GM19452 (cell line): ENCODE measurements at regions not wholly inside any gene's neighbourhood (a gene's known extent, or its start where the extent isn't known, plus 50 kb on each side); places are given as distances from the start of the nearest gene placed in this dataset.

Experiments
- ATAC-seq: cut with Tn5 transposase; IDR thresholded peaks from one replicate; pipeline ENCODE4 v1.9.1; 2021; ENCODE audit not compliant: unreplicated experiment

DNA sequence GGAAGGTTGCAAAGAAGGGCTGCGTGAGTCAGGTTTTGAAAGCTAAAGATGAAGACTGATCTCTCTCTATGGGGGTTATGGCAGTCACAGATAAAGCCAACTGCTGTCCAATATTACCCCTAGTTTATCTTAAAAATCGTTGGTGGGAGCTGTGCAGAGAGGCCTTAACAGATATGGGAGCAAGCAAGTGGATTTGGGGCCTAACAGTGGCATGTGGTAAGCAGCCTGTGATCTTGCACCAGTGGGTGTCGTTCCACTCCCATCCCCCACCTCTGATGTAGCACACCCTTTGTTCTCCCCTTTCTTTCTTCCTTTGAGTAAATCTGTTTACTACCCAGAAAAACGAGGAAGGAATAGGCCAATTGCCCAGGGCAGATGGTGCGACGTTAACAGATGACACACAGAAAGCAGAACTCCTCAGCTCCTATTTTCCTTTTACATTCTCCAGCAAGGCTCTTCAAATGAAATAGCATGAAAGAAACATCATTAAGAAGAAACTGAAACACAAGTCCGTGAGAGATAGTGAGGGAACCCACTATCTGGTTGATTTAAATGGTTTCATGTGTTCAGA is 274.1 kb upstream of the CITED2 start:
- no peak for ATAC-seq

DNA sequence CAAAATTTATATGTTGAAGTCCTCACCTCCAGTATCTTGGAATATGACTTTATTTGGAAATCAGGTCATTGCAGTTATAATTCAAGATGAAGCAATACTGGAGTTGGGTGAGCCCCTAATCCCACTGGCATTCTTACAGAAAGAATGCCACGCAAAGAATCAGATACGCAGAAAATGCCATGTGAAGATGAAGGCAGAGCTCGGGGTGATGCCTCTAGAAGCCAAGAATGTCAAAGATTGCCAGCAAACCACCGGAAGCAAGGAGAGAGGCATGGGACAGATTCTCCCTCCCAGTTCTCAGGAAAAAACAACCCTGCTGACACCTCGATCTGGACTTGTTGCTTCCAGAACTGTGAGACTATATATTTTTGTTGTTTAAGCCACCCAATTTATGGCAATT is 273.4 kb upstream of the CITED2 start:
- ATAC-seq = no peak

DNA sequence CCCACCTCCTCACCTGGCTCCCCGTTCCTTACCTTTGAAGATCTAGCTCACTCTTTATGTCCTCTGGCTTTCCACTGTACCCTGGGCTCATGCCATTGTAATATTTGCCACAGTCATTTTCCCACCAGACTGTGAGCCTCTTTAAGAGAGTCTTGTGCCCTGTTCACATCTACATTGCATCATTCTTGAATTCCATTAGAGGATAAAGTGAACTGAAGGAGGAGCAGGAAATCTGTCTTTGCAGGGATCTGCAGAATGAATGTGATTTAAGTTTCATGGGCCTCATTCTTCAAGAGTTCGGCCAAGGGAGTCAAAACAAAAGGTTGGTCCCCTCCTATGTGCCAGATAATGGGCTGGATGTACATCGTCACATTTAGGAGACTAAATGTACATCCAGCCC is 272.6 kb upstream of the CITED2 start:
- no peak for ATAC-seq

DNA sequence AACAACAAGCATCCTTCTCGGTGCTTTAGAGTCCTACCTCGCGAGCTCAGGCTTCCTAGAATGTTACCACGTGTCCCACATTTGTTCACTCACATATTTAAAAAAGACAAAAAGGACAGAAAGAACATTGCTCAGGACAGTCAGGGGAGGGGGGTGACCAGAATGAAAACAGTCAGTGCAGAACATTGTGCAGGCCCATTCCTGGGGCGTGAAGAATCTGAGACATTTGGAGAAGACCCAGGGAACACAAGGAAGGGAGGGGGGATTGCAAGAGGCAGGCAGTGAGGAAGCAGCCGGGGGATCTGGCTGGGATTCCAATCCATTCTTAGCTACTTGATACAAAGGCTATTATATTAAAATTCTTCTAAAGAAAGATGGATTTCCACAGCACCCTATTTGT is 270.4 kb upstream of the CITED2 start:
- no peak for ATAC-seq

DNA sequence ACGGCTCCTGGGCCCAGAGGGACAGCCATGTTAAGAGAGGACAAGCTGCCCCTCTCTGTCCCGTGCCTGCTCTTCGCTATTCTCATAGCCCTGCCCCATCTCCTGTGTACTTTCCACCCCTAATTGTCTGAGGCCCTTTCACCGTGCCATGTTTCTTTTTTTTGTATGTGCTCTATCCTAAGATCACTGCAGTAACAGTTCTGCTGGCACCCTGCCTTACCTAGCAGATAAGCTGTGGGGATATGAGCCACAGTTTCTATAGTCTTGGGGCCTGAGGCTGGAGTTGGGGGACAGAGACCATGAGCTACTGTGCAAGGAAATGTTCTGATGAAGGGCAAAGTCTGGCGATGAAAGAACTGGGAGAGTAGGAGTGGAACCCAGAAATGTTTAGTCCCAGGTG is 269.5 kb upstream of the CITED2 start:
- ATAC-seq = no peak

DNA sequence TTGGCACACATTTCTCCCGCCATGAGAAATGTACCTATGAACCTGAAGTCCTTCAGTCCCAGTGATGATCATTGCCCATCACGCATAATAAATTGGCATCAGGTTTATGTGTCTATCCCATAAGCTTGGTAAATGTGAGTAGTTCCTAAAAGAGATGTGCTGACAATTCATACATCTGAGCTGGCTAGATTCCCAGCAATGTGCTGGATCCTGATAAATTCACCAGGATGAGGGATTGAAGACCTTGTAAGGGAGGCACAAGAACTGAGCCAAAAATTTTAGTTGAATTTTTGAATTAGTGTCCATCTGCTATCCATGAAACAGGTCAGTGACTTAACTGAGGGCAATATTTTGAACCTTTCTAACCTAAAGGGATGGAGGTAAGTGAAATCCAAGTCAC is 267.9 kb upstream of the CITED2 start:
- ATAC-seq = no peak

DNA sequence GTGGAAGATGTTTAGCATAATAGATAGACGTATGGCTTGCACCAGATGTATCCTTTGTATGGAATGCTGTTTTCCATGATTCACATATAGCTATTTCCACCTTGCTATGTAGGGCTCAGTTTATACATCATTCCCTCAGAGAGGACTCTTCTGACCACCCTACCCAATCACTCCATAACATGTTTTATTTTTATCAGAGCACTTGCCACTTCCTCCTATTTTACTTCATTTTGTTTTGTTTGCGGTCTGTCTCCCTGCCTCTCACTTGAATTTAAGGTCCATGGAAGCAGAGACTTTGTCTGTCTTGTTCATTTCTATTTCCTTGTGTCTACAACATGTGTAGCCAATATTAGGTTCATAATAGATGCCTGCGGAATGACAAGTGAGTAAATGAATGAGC is 266.9 kb upstream of the CITED2 start:
- no peak for ATAC-seq

DNA sequence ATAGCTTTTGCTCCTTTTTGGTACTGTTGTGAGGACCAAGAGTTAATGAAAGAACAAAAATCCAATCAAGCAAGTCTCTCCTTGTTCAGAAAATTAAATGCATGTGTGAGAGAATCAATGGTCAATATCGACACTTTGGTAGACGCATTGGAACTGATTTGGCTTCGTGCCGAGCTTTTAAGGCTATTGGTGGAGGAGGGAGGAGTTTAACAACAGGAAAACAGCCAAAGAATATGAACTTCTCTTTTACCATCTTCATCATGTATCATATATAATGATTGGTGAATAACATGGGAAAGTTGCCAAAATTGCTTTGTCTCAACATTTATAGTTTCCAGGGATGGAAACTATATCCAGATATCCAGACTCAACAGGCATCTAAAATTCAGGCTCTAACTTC is 266.5 kb upstream of the CITED2 start:
- ATAC-seq = no peak

DNA sequence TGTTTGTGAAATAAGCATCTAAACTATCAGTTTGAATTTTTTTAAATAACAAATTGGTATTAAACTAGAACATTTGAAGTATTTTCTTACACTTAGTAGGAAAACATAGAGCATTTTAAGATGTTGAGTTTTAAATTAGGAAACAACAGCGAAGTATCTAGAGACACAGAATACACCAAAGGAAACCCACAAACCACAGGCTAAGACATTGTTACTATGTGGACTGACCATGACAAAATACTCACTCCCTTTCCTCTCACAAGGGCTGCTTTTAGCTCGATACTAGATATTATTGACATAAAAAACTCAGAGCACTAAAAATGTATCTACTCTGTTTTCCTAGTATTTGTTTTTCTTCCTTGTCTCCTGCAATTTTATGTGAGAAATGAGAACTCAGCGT is 266.0 kb upstream of the CITED2 start:
- ATAC-seq = peak; percentile 87

DNA sequence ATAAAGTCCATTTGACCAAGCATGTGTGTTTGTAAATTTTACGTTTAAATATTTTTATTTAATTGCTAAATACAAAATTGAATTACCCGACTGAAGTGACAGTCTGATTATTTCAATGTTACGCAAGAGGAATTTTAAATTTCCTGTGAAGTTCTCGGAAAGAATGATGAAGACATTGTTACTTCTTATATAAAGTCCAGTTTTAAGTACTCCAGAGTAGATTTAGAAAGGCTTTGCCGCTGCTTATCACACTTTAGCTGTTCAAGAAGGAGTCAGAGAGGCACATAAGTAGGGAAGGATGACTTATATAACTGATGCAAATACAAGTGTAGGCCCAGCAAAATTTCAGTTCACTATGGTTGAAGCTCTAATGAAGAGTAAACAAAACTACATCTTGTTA is 265.1 kb upstream of the CITED2 start:
- ATAC-seq = no peak

DNA sequence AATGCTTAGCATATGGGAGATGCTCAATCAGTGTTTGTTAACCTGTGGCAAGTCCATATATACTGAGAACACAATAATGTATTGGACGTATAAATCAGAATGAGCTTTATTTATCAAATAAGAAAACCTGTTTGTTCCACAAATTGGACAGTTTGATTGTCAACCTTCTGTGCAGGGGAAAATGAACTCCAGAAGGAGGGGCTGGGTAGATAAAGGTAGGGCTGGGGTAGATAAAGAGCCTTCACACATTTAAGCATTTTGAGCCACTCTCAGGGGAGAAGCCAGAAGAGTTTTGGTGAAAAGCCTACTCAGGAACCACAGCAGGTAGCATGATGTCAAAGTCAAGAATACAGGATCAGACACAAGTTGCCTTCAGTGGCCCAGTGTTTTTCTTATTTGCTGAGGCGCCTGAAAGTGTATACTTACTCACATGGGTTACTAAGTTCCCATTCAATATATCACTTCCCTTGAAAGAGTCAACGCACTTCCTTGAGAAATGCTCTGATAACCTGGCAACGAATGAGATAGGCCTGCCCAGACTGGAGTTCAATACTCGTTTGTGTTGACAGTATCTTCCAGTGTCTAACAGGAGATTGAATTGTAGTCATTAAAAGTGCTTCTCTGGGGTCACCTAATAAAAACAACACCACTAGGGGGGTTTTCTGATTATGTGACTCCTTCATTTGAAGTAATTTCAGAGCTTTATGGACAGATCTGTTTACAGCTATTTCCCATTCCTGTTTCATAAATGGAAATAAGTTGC is 263.9 kb upstream of the CITED2 start:
- no peak for ATAC-seq

DNA sequence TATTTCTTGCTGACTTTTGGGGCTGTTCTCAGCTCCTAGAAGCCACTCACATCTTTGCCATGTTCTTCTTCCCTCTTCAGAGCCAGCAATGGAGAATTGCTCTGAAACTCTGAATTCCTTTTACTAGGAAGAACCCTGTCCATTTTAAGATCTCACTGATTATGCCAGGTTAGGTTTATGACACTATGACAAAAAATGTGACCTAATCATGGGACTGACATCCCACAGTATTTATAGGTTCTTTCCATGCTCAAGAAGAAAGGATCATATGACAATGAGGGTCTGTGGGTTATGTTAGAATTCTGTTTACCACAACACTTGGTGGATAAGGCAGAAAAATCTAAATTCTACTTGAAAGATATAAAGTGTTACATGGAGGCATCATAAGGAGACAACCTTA is 263.3 kb upstream of the CITED2 start:
- no peak for ATAC-seq

DNA sequence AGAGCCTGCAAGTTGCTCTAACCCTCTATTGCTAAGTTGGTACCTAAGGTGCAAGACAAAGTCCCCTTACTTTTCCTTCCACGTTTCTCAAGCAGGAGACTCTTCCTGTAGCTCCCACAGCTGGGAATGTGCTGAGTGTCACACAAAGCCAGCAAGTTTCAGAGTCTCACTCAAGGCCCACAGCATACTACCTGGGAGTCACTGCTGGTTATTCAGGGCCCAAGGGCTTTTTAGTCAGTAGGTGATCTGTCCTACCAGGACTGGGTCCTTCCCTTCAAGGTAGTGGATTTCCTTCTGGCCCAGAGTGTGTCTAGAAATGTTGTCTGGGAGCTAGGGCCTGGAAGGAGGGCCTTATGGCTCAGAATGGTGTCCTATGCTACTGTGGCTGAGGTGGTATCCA is 261.9 kb upstream of the CITED2 start:
- no peak for ATAC-seq

DNA sequence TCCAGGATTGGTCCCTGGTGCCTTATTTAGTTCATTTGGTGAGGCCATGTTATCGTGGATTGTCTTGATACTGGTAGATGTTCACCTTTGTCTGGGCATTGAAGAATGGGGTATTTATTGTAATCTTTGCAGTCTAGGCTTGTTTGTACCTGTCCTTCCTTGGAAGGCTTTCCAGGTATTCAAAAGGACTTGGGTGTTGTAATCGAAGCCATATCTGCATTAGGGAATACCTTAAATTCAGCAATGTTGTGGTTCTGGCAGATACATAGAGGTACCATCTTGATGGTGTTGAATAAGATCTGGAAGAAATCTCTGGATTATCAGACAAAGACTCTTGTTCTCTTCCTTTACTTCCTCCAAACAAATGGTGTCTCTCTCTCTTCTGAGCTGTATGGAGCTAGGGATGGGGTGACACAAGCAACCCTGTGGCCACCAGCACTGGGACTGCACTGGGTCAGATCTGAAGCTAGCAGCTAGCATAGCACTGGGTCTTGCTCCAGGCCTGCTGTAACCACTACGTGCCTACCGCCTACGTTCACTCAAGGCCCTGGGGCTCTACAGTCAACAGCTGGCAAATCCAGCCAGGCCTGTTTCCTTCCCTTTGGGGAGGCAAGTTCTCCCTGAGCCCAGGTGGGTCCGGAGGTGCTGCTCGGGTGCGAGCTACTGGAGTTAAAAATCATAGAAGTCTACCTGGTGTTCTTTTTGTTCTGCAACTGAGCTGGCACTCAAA is 261.1 kb upstream of the CITED2 start:
- no peak for ATAC-seq

DNA sequence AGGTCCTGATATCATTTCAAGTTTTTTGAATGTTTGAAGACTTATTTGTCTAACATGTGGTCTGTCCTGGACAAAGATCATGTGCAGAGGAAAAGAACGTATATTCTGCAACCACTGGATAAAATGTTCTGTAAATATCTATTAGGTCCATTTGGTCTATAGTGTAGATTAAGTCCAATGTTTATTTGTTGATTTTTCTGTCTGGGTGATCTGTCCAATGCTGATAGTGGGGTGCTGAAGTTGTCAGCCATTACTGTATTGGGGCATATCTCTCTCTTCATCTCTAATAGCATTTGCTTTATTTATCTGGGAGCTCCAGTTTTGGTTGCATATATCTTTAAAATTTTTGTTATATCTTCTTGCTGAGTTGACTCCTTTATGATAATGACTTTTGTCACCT is 258.4 kb upstream of the CITED2 start:
- no peak for ATAC-seq

DNA sequence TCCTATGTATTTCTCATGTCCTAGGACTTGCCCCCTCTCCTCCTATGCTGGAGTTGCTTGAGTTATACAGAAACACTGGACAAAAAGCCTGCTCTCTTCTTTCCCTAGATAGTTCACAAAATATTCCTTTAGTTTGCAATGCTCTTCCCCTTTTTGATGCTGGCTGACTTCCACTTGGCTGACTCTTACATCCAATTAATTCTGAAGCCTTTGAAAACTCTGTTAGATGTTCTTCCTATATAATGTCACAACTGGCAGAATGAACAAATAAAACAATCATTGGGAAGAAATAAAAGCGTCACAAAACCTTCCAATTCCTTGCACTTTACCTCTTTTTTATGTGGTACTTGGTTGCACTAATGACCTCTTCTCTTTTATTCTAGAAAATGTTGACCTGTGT is 253.8 kb upstream of the CITED2 start:
- ATAC-seq = no peak

DNA sequence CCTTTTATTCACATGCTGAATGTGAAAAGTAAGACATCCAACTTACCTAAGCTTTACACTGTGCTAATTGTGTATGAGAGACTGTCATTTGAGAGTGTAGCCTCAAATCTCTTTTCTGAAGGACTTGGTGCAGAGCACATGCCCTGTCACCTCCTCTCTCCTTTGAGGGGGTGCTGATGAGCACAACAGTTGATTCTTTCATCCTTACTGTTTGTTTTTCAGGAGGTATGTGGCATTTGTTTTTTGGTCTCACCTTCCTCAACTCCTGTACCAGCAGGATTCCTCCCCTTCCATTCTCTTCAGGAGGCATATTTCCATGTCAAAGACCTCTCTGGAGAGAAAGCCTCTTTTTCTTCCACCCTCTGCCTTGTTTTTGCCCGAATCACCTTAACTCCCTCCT is 252.6 kb upstream of the CITED2 start:
- ATAC-seq = no peak

DNA sequence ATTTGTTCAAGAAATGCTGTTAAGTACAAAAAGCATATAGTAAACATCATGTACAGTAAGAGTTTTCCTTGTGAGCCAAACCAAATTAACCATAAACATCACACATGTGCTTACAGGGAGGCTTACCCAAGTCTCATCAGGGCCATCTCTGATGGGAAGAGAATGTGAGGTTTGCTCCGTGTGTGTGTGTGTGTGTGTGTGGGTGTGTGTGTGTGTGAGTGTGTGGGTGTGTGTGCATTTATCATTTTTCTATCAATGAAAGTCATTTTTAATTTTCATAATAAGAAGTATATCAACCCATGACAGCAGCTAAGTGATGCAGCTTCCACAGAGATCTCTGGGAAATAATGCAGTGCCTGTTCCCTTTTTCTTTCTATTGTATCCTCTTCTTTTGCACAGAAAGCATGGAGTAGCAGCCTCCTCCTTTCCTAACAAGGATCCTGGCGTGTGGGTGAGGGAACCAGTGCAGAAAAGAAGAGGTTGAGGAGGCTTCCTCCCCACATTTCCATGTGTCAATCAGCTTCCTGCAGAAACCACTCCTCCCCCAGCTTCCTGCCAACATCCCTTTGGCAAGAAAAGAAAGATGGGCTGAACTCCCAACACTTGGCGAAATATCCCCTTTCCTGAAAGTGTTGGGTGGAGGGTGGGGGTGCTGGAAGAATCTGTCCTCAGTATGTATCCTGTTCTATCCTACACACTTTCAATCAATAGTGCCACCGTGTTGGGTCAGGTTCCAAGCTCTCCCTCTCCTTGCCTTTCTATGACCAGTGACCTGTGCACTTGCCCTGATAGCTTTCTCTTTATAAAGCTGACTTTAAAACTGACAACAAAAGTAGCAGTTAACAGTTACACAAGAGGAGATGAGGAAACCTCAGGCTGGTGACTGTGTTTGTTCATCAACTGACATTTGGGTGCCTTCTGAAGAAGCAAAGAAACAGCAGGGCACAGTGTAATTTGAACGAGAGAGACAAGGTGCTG is 251.8 kb upstream of the CITED2 start:
- ATAC-seq = no peak

DNA sequence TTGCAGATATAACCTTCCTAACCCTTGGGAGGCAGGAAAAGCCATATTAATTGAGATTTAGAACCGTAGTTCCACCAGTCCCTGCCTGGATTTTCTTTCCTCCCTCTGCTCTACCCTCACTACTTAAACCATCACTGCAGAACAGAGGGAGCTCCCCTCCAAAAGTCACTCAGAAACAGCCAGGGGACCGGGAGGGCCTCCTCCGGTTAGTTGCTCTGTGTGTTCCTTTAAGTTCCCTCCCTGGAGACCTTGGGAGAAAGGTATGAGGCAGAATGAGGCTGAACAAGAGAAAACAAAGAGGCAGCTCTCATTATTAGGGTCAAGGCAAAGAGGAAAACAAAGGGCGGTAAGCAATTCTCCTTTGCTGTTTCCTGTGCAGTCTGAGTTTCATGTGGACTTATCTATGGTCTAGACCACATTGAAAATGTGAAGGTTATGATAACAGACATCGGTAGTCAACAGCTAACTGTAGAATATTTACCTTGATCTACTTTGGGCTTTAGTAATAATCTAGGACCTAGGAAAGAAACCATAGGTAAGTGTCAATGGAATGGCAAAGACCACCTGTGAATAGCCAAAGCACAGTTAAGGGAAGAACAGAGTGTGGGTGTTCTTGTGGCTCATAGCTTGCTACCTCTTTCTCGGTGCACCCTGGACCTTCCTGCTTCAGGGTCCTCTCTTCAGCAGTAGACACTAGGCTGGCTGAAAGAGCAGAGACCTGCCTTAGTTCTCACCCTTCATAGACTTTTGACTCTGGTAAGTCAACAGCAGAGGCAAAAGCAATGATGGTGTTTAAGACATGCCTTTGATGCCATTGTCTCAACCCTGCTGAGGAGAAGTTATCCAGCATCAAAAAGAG is 250.9 kb upstream of the CITED2 start:
- ATAC-seq = no peak

DNA sequence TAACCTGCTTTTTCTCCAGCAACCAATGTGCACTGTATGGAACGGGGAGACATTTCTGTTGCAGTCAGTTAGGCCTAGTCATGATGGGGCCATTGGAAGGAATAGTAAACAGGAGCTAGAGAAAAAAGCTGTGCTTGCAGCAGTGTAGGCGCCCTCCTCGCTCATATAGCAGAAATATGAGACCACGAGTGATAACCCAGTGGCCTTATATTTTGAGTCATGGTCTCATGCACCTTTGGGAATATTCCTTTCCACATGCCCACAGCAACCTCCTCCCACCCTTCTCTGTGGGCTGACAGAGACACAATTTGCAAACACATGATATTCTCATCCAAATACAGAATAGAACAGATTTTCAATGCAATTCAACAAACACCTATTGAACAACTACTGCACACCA is 248.9 kb upstream of the CITED2 start:
- no peak for ATAC-seq
